Stimulated activated CD4-positive, alpha-beta T cell treated with anti-CD3 and anti-CD28 coated beads, Interleukin-1b, Interleukin-23, amount 100 ng/mL, for 48 hours (primary cell): ENCODE measurements at regions not wholly inside any gene's neighbourhood (a gene's known extent, or its start where the extent isn't known, plus 50 kb on each side); places are given as distances from the start of the nearest gene placed in this dataset.
"Not testable (repeated sequence)": the region's sequence is repeated elsewhere in the genome, so short reads cannot be mapped to it uniquely, and the experiment has no call there.

Experiments
- DNase-seq: peaks from one replicate; pipeline ENCODE4 v3.0.0-alpha.2; 2020

DNA sequence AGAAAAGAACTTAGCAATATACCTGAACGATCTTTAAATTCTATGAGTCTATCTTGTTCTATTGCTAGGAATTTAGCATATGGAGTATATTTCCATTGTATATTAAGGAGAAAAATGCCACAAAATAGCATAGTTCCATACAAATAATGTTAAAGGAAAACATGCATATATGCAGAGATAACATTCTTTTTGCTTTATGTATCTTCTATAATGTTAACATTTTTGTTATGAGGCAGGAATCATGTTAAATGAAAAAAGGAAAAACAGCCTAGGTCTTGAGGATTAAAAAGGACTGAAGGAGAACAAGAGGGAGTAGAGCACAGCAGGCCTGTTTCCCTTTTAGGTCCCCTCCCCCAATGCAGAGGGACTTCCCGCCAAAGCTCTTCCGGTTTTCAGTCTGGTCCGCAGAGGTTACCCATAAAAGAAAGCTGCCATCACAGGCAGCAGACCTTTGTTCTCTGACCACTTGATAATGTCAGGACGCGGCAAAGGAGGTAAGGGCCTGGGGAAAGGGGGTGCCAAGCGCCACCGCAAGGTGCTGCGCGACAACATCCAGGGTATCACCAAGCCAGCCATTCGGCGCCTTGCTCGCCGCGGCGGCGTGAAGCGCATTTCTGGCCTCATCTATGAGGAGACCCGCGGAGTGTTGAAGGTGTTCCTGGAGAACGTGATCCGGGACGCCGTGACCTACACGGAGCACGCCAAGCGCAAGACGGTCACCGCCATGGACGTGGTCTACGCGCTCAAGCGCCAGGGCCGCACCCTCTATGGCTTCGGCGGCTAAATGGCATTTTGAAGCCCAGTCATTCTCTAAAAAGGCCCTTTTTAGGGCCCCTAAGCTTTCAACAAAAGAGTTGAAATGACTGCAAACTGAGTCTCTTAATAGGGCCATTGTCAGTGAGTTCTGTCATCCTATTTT lies 108.4 kb upstream of the PRSS16 start:
- DNase-seq: peak; percentile 80

DNA sequence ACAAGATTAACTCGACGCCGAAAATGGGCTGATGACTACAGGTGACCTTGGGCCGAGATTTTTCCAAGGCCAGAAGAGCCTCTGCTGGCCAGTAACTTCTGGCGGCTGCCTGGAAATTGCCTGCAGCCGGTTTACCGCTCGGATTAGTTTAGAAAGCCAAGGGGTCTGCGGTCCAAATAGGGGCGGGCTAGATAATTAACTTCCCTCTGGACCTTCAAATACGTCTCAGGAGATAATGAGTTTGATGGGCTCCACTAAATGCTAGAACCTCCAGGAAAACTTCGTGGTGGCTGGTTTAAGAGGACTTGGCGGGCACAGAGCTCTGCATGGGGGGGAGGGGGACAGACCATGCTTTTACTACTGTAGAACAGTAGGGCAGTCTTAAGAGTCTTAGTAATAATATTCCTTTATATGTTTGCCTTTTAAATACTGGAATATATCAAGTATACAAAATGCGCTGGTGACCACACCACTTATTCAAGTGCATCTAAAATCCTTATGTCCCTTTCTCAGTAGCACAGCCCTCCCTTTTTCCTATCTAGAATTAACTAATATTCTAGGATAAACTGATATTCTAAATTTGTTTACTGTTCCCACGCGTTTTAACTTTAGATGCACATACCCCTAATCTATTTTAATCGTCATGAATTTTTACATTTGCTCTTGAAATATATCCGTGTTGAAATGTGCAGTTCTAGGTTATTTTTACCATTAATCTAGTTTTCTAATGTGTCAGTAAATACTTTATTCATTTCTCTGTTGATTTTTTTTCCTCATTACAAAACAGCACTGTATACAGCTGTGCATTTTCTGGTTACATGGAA lies 107.5 kb upstream of the PRSS16 start:
- DNase-seq: peak; percentile 35

DNA sequence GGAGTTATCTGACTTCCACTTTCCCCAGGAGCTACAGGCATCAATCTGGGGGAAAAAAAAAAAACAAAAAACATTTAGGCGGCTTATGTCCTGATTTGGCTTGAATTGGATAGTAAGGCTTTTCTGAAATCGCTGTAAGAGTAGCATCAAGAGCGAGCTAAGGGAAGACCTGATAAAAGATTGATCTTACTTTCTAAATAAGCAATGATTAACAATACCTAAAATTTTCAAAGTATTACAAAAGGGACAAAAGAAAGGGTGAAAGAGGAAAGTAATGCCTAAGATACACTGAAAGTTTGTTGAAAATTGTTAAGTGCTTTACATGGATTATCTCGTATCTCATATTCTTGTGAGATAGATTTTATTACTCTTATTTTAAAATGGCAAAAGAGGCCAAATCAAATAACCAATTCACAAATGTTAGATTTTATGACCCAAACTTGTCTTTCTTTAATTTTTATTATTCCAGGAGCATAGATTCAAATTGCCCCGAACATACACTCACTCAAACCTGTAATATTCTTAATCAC lies 106.4 kb upstream of the PRSS16 start:
- DNase-seq: no peak

DNA sequence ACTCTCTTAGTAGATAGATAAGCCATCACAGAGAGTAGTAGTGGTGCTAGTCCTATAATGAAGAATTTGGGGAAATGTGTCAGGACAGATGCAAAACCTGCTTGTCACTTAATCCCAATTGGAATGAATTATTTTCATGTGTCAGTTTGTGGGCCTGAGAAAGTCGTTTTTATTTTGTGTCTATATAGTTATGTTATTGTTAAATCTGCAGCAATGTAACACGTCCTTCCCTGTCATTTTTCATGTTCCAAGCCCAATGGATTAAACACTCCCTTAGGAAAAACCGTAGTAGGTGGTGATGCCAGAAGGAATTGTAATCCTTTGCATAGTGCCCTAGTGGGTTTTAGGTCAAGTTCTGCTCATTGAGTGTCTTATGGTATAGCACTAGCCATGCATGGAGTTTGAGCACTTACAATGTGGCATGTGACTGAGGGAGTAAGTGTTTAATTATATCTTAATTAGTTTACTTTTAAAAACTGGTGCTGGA lies 105.9 kb upstream of the PRSS16 start:
- DNase-seq: no peak

DNA sequence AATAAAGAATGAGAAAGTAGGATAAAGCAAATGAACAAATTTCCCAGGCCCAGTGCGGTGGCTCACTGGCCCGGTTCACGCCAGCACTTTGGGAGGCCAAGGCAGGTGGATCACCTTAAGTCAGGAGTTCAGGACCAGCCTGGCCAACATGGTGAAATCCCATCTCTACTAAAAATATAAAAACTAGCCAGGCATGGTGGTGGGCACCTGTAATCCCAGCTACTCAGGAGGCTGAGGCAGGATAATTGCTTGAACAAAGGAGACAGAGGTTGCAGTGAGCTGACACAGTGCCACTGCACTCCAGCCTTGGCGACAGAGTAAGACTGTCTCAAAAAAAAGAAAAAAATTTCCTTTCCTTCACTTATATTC lies 104.5 kb upstream of the PRSS16 start:
- DNase-seq: not testable (repeated sequence)

DNA sequence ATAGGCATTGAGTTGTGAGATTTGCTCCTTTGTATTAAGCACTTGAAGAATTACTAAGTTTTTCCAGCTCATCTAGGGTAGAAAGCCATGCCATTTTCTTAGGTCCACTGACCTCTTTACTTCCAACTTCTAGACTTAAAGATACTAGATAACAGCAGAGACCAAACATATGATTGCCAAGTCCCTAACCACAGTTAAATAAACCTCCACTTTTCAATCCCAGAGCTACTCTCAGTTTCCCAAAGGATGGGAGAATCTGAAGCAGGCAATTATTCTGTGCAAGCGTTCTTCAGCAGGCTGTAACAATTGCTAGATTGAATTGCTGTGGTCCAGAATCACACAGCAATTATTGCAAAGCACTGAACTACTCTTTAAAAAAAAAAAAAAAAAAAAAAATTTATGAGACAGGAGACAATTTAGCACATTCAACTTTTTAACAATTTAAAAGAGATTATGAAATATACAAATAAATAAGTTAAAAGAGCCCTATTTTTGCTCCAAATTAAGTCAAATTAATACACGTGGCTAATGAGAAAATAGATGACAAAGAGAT lies 104.0 kb upstream of the PRSS16 start:
- DNase-seq: no peak

DNA sequence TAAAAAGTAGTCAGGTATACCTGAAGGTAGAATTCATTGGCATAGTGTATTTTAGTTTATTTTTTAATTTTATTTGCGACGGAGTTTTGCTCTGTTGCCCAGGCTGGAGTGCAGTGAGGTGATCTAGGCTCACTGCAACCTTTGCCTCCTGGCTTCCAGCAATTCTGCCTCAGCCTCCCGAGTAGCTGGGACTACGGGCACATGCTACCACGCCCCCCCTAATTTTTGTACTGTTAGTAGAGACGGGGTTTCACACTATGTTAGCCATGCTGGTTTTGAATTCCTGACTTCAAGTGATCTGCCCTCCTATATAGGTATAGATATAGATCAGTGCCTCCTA lies 102.8 kb upstream of the PRSS16 start:
- no peak for DNase-seq

DNA sequence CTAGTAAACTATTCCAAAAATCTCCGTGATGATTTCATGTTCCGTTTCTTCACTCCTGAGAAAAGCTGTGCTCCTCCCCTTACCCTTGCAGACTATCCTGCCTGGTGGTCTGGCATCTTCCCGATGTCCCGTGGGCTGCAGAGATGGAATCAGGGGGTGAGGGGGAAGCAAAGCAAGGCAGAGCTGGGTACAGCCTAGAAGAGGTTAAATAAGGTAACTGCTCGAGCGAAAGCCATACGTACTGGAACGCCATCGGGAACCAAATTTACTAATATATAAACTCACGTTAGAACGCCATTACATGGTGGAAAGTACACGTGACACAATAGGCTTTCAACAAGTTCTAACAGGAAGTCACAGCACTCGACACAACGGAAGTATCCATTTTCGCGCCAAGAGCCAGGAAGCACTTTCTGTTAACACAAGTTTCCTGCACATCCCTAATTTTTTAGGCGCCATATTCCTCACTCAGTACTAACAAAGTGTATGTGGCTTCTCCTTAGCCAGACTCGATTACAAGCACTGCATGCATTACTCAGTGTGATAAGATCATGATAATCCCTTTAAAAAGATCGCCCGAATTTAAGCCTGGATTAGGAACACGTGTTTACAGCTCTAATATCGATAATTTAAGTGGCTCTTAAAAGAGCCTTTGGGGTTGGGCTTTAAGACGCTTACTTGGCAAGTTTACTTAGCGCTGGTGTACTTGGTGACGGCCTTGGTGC lies 101.6 kb upstream of the PRSS16 start:
- DNase-seq: peak; percentile 83

DNA sequence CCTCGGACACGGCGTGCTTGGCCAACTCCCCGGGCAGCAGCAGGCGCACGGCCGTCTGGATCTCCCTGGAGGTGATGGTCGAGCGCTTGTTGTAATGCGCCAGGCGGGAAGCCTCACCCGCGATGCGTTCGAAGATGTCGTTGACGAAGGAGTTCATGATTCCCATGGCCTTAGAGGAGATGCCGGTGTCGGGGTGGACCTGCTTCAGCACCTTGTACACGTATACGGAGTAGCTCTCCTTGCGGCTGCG lies 101.1 kb upstream of the PRSS16 start:
- not testable (repeated sequence) for DNase-seq

DNA sequence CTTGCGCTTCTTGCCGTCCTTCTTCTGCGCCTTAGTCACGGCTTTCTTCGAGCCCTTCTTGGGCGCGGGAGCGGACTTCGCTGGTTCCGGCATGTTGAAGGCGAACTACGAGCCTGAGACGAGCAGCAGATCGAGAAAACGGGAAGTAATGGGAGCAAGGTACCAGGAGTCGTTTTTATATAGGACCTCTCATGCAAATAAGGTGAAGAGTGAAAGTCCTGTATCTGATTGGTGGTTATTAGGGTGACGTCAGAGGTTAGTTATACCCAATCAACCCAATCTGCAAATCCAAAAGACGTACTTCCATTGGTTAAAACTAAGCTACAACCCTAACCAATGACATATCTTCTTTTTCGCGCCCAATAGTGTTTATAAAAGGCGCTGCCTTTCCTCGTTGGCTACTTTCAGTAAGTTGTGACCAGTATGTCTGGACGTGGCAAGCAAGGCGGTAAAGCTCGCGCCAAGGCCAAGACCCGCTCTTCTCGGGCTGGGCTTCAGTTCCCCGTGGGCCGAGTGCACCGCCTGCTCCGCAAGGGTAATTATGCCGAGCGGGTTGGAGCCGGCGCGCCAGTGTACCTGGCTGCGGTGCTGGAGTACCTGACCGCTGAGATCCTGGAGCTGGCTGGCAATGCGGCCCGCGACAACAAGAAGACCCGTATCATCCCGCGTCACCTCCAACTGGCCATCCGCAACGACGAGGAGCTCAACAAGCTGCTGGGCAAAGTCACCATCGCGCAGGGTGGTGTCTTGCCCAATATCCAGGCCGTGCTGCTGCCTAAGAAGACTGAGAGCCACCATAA lies 100.6 kb upstream of the PRSS16 start:
- DNase-seq: peak; percentile 87

DNA sequence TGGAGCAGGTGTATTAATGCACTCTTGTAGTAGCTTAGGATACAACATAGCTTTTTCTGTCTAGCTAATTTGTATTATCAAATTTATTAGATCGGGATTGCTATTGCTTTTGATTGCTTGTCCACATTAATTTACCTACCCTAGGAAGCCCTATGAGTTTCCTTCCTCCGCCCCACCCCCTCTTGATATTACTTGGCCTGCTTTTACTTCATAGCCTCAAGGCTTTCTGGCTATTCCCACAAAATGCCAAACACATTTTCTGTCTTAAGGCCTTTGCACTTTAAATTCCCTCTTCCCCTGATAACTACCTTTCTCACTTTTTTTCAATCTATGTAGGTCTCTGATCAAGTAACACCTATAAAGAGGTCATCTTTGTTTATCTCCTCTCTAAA lies 99.1 kb upstream of the PRSS16 start:
- no peak for DNase-seq

DNA sequence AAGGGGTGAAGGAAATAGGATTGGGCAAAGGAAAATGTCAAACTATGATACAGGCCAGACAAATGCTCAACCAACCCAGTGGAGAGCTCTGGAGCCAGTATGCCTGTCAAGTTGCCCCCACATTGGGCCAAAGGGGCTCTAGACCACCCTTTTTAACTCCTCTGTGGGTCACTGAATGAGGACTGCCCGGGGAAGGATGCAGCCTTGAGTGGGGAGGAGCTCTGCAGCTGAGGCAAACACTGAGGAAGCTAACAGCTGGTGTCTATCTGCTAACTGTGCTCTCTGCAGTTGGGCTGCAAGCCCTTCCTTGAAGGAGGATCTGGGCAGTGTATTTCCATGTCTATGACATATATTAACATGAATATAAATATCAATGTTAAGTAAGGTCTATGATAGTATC lies 98.4 kb upstream of the PRSS16 start:
- no peak for DNase-seq

DNA sequence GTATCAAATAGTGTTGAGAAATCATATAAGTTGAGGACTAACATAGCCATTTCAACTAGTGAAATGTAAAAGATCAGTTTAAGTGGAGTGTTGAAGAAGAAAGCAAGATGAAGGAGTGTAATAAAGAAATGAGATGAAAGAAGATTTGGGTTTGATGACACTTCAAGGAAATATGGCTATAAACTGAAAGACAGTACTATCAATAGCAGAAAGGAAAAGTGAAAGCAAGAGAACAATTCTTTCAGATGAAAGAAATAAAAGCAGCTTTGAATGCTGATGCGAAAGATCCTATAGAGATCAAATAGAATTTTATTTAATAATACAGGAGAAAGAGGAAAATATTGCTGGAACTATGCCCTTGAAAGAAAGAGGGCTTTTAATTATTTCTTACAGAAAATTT lies 92.8 kb upstream of the PRSS16 start:
- no peak for DNase-seq

DNA sequence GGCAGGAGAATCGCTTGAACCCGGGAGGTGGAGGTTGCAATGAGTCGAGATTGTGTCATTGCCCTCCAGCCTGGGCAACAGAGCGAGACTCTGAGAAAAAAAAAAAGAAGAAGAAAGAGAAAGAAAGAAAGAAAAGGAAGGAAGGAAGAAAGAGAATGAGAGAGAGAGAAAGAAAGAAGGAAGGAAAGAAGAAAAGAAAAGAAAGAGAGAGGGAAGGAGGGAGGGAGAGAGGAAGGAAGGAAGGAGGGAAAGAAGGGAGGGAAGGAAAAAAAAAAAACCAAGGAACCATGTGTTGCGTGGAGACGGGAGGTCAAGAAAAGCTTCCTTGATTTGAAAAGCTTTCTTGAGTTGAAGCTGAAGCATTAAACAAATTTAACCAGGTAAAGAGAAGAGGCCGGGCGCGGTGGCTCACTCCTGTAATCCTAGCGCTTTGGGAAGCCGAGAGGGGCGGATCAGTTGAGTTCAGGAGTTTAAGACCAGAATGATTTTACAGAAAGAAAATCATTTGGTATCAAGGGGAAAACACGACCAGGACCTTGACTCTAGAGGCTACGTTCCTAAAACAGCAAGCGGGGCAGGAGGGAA lies 90.5 kb upstream of the PRSS16 start:
- DNase-seq: no peak

DNA sequence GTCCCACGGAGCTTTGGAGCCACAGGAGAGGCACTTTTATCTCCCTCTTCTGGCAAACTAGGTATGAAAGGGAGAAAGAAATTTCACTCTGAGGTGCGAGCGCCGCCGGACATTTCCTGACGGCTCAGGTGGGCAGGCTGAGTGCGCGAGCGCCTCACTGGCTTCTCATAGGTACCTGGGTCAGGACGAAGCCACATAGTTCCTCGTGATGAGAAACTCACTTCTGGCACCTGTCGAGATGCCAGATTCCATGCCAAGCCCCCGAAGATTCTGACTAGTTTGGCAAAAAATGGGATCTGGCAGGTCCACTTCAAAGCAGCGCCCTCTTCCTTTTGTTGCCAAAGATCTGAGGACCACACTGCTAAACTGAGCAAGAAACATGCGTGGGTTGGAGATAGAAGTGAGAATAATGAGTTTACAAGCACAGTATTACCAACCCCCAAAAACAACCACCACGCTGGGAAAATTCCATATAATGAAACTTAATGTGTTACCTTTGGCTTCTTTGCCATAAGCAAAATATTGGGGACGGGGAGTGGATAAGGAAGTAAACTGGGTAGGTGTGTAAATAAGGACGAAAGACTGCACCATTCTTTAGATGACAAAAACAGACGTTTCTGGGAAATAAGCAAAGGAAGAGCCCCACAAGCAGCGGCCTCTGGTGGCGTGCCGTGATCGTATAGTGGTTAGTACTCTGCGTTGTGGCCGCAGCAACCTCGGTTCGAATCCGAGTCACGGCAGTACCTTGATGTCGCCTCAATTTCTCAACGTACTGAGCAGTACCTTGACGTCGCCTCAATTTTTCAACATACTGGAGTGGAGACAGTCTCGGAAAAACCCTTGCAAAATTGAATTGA lies 89.8 kb upstream of the PRSS16 start:
- peak; percentile 88 for DNase-seq

DNA sequence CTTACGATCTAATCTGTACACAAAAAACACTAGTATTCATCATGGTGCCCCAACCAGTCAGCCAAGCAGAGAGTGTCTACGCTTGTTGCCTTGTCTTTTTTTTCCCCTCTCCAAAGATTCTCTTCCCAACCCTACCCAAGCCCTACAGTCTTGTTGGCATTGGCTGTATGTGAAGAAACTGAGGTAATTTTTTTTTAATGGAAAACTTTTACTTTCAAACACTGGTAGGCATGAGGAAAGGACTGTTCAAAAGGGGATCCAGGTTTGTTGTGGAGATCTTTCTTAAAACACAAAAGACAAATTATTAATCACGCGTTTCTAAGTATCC lies 89.2 kb upstream of the PRSS16 start:
- no peak for DNase-seq

DNA sequence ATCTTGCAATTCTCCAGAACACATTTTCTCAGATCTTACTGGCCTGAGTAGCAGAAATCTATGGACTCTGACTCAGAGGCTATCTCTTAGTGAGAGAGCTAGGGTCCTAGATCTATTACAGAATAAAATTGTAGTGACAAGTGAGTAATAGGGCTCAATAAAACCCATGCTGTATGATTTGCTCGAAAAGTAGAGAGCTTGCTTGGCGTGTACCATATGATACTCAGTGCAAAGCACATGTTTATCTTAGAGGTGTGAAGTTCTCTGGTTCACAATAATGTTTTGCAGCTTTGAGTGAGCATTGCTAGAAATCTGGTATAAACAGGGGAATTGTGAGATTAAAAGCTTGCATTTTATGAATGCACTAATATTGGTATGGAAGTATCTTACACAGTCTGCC lies 87.8 kb upstream of the PRSS16 start:
- DNase-seq: no peak

DNA sequence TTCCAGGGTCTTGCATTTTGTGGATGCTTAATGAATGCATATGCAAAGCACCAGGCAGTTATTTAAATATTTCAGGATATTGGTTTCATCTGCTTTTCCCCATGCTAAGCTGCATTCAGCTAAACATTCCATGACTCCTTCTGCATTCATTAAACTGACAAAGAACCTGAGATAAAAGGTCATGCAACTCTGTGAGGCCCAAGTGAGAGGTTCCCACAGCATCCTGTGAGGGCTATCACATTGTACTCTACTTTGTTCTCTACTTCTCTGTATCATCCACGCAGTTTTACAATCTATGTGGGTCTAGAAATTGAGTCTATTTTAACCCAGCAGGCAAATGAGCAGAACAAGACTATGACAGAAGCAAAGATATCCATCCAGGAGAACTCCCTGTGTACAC lies 86.4 kb upstream of the PRSS16 start:
- no peak for DNase-seq

DNA sequence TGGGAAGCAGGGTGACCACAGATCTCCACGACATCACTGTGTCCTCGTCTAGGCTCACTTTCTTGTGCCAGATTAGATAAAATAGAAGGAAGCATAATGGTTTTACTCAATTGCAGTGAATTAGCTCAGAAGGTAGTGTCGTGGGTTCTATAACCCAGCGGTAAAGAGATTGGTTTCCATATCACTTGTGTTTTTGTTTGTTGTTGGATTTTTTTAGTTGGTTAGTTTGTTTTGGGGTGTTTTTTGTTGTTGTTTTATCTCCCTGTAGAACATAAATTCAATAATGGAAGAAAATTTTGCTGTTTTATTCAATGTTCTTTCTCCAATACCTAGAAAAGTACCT lies 85.9 kb upstream of the PRSS16 start:
- no peak for DNase-seq

DNA sequence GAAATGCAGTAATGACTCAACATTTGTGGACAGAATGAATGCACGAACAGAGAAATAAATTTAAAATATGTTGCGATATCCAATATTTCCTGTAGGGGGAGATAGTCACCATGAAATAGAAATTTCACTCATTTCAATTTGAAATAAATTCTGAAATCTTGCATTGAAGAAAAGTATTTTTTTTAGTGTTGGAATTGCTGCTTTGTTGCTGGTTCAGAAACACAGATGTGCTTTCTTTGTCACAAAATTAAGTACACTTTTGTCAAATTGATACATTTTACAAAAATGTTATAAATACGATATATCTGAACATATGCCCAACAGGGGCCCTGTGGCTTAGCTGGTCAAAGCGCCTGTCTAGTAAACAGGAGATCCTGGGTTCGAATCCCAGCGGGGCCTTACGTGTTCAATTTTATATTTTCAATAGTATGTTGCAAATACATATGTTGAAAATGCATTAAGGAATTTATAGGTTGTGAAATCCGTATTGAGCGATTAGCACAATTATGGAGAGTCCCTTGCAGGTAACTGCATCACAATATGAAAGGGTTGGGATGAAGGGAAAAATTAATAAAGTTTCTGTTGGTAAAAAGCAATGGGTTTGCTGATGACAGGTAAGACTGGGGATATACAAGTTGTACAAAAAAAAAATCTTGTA lies 85.4 kb upstream of the PRSS16 start:
- DNase-seq: peak; percentile 48

DNA sequence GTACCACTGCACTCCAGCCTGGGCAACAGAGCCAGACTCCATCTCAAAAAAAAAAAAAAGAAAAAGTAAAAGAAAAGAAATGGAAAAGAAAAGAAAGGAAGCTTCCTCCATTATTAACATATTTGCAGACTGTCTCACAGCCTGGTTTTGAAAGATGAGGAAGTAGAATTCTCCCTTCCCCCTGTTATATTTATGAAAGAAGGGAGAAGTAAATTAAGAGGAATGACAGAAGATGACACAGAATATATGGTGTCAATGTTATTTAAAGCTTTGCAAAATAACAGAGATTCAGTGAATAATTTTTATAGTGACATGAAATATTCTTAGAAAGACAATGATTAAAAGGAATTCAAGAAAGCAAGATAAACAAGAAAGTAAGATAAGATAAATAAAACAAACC lies 83.7 kb upstream of the PRSS16 start:
- no peak for DNase-seq
